ENCODE measurements at regions not wholly inside any gene's neighbourhood (a gene's known extent, or its start where the extent isn't known, plus 50 kb on each side); places are given as distances from the start of the nearest gene placed in this dataset.

GRCh38 chr7:31253532-31253931 is 87.0 kb downstream of the NEUROD6 start:
- no peaks in the 10 kb centered on the region for H3K4me1 Mint-ChIP-seq (ENCODE audit: low read depth)
- intact Hi-C loops (cut with DNase I, micrococcal nuclease): no loop called here
- CTCF ChIA-PET: no interaction called here
- POLR2A ChIA-PET: no interaction called here
- H3K9me3 Mint-ChIP-seq: peaks cover 2% of the 10 kb centered on the region
- H3K4me3 Mint-ChIP-seq: no peak overlapping the region
- DNase-seq (no peak), ATAC-seq (ENCODE audit: poor library complexity) (no peak)
- H3K27ac ChIP-seq (ENCODE audit: low read depth in 1 of 2, low read length in 2 of 2): no peak overlapping the region
- peaks cover 5% of the 10 kb centered on the region for H3K27me3 Mint-ChIP-seq
- no peak overlapping the region for H3K4me3 ChIP-seq (ENCODE audit: low read length)
- no peaks in the 10 kb centered on the region for H3K27me3 ChIP-seq (ENCODE audit: control insufficient read depth in 1 of 2, insufficient read depth in 2 of 2, low read length in 2 of 2)
- no peak overlapping the region for H3K27ac Mint-ChIP-seq
- TF ChIP-seq, protein P1, sequence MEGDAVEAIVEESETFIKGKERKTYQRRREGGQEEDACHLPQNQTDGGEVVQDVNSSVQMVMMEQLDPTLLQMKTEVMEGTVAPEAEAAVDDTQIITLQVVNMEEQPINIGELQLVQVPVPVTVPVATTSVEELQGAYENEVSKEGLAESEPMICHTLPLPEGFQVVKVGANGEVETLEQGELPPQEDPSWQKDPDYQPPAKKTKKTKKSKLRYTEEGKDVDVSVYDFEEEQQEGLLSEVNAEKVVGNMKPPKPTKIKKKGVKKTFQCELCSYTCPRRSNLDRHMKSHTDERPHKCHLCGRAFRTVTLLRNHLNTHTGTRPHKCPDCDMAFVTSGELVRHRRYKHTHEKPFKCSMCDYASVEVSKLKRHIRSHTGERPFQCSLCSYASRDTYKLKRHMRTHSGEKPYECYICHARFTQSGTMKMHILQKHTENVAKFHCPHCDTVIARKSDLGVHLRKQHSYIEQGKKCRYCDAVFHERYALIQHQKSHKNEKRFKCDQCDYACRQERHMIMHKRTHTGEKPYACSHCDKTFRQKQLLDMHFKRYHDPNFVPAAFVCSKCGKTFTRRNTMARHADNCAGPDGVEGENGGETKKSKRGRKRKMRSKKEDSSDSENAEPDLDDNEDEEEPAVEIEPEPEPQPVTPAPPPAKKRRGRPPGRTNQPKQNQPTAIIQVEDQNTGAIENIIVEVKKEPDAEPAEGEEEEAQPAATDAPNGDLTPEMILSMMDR (IDR thresholded peaks at IDR 0.05): no peak
- H3K36me3 Mint-ChIP-seq (ENCODE audit: low read depth): no peaks in the 10 kb centered on the region
- H3K36me3 ChIP-seq (ENCODE audit: insufficient read depth, low read length): no peaks in the 10 kb centered on the region
- no peaks in the 10 kb centered on the region for H3K4me1 ChIP-seq (ENCODE audit: insufficient read depth, low read length)
- peaks cover 0 to 3% of the 10 kb centered on the region in 2 experiments for H3K9me3 ChIP-seq (ENCODE audit: control insufficient read depth in 1 of 2, insufficient read depth in 1 of 2, low read length in 2 of 2)

- no peak overlapping the region for H3K4me3 Mint-ChIP-seq
- no peaks in the 10 kb centered on the region for H3K36me3 ChIP-seq (ENCODE audit: insufficient read depth, low read length)
- H3K4me1 Mint-ChIP-seq (ENCODE audit: low read depth): no peaks in the 10 kb centered on the region
- ChIA-PET POLR2A (no interaction called here), CTCF (no interaction called here)
- intact Hi-C loops (cut with DNase I, micrococcal nuclease): no loop called here
- peaks cover 0 to 6% of the 10 kb centered on the region in 2 experiments for H3K9me3 ChIP-seq (ENCODE audit: control insufficient read depth in 1 of 2, insufficient read depth in 1 of 2, low read length in 2 of 2)
- no peaks in the 10 kb centered on the region for H3K36me3 Mint-ChIP-seq (ENCODE audit: low read depth)
- H3K9me3 Mint-ChIP-seq: peaks cover 2% of the 10 kb centered on the region
- ATAC-seq (ENCODE audit: poor library complexity): no peak
- no peaks in the 10 kb centered on the region for H3K4me1 ChIP-seq (ENCODE audit: insufficient read depth, low read length)
- H3K4me3 ChIP-seq (ENCODE audit: low read length): no peak overlapping the region
- TF ChIP-seq, protein P1 (IDR thresholded peaks at IDR 0.05): no peak
- no peak overlapping the region for H3K27ac ChIP-seq (ENCODE audit: low read depth in 1 of 2, low read length in 2 of 2)
- H3K27me3 ChIP-seq (ENCODE audit: control insufficient read depth in 1 of 2, insufficient read depth in 2 of 2, low read length in 2 of 2): no peaks in the 10 kb centered on the region
- H3K27me3 Mint-ChIP-seq: peaks cover 5% of the 10 kb centered on the region
- no peak for DNase-seq
- H3K27ac Mint-ChIP-seq: no peak overlapping the region
Measured at GRCh38 chr7:31251441-31251840, 89.1 kb downstream of the NEUROD6 start.

GRCh38 chr7:31249671-31250070 is 90.9 kb downstream of the NEUROD6 start:
- H3K27ac Mint-ChIP-seq: no peak overlapping the region
- H3K4me1 Mint-ChIP-seq (ENCODE audit: low read depth): no peaks in the 10 kb centered on the region
- Histone ChIP-seq H3K27me3 (ENCODE audit: control insufficient read depth in 1 of 2, insufficient read depth in 2 of 2, low read length in 2 of 2) (no peaks in the 10 kb centered on the region), H3K4me1 (ENCODE audit: insufficient read depth, low read length) (no peaks in the 10 kb centered on the region), H3K36me3 (ENCODE audit: insufficient read depth, low read length) (no peaks in the 10 kb centered on the region), H3K27ac (ENCODE audit: low read depth in 1 of 2, low read length in 2 of 2) (no peak overlapping the region), H3K4me3 (ENCODE audit: low read length) (no peak overlapping the region), H3K9me3 (ENCODE audit: control insufficient read depth in 1 of 2, insufficient read depth in 1 of 2, low read length in 2 of 2) (peaks cover 0 to 6% of the 10 kb centered on the region in 2 experiments)
- intact Hi-C loops (cut with DNase I, micrococcal nuclease): no loop called here
- no peak overlapping the region for H3K4me3 Mint-ChIP-seq
- TF ChIP-seq, protein P1 (IDR thresholded peaks at IDR 0.05): no peak
- ChIA-PET POLR2A (no interaction called here), CTCF (no interaction called here)
- peaks cover 2% of the 10 kb centered on the region for H3K9me3 Mint-ChIP-seq
- no peaks in the 10 kb centered on the region for H3K36me3 Mint-ChIP-seq (ENCODE audit: low read depth)
- peaks cover 5% of the 10 kb centered on the region for H3K27me3 Mint-ChIP-seq
- DNase-seq (no peak), ATAC-seq (ENCODE audit: poor library complexity) (no peak)

All from CD4-positive, alpha-beta T cell (primary cell).